ENCODE measurements at regions not wholly inside any gene's neighbourhood (a gene's known extent, or its start where the extent isn't known, plus 50 kb on each side); places are given as distances from the start of the nearest gene placed in this dataset.

GRCh38 chr10:118912961-118913600 lies 116.4 kb upstream of the NANOS1 start:
- no peak for DNase-seq (ENCODE audit: low read depth in 1 of 2, low spot score in 1 of 2)
- H3K27me3 ChIP-seq (ENCODE audit: insufficient read depth, poor library complexity, severe bottlenecking), result no peaks in the 10 kb centered on the region
- H3K27ac ChIP-seq (replicated peaks), result no peak overlapping the region
- no peak overlapping the region for H3K4me3 ChIP-seq (replicated peaks; ENCODE audit: insufficient read depth, low read length)
- TF ChIP-seq SPI1 (IDR thresholded peaks at IDR 0.05; ENCODE audit: borderline replicate concordance, low read depth) (no peak), POLR2AphosphoS5 (IDR thresholded peaks at IDR 0.05; ENCODE audit: low read depth) (no peak), GABPA (IDR thresholded peaks at IDR 0.05; ENCODE audit: low read depth) (no peak)

GRCh38 chr10:118913825-118914224 lies 115.7 kb upstream of the NANOS1 start:
- TF ChIP-seq SPI1 (IDR thresholded peaks at IDR 0.05; ENCODE audit: borderline replicate concordance, low read depth) (no peak), POLR2AphosphoS5 (IDR thresholded peaks at IDR 0.05; ENCODE audit: low read depth) (no peak), GABPA (IDR thresholded peaks at IDR 0.05; ENCODE audit: low read depth) (no peak)
- TF ChIP-seq, protein P1, sequence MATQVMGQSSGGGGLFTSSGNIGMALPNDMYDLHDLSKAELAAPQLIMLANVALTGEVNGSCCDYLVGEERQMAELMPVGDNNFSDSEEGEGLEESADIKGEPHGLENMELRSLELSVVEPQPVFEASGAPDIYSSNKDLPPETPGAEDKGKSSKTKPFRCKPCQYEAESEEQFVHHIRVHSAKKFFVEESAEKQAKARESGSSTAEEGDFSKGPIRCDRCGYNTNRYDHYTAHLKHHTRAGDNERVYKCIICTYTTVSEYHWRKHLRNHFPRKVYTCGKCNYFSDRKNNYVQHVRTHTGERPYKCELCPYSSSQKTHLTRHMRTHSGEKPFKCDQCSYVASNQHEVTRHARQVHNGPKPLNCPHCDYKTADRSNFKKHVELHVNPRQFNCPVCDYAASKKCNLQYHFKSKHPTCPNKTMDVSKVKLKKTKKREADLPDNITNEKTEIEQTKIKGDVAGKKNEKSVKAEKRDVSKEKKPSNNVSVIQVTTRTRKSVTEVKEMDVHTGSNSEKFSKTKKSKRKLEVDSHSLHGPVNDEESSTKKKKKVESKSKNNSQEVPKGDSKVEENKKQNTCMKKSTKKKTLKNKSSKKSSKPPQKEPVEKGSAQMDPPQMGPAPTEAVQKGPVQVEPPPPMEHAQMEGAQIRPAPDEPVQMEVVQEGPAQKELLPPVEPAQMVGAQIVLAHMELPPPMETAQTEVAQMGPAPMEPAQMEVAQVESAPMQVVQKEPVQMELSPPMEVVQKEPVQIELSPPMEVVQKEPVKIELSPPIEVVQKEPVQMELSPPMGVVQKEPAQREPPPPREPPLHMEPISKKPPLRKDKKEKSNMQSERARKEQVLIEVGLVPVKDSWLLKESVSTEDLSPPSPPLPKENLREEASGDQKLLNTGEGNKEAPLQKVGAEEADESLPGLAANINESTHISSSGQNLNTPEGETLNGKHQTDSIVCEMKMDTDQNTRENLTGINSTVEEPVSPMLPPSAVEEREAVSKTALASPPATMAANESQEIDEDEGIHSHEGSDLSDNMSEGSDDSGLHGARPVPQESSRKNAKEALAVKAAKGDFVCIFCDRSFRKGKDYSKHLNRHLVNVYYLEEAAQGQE (IDR thresholded peaks at IDR 0.05; ENCODE audit: insufficient replicate concordance, low read depth), result no peak
- TF ChIP-seq, protein P2, sequence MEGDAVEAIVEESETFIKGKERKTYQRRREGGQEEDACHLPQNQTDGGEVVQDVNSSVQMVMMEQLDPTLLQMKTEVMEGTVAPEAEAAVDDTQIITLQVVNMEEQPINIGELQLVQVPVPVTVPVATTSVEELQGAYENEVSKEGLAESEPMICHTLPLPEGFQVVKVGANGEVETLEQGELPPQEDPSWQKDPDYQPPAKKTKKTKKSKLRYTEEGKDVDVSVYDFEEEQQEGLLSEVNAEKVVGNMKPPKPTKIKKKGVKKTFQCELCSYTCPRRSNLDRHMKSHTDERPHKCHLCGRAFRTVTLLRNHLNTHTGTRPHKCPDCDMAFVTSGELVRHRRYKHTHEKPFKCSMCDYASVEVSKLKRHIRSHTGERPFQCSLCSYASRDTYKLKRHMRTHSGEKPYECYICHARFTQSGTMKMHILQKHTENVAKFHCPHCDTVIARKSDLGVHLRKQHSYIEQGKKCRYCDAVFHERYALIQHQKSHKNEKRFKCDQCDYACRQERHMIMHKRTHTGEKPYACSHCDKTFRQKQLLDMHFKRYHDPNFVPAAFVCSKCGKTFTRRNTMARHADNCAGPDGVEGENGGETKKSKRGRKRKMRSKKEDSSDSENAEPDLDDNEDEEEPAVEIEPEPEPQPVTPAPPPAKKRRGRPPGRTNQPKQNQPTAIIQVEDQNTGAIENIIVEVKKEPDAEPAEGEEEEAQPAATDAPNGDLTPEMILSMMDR (IDR thresholded peaks at IDR 0.05; ENCODE audit: insufficient read depth, low read length), result no peak
- Histone ChIP-seq H3K27me3 (ENCODE audit: insufficient read depth, poor library complexity, severe bottlenecking) (no peaks in the 10 kb centered on the region), H3K4me3 (replicated peaks; ENCODE audit: insufficient read depth, low read length) (no peak overlapping the region), H3K27ac (replicated peaks) (no peak overlapping the region)
- no peak for DNase-seq (ENCODE audit: low read depth in 1 of 2, low spot score in 1 of 2)

GRCh38 chr10:118914629-118915028 lies 114.9 kb upstream of the NANOS1 start:
- TF ChIP-seq POLR2AphosphoS5 (IDR thresholded peaks at IDR 0.05; ENCODE audit: low read depth) (no peak), GABPA (IDR thresholded peaks at IDR 0.05; ENCODE audit: low read depth) (no peak), SPI1 (IDR thresholded peaks at IDR 0.05; ENCODE audit: borderline replicate concordance, low read depth) (no peak)
- TF ChIP-seq, protein P1 (IDR thresholded peaks at IDR 0.05; ENCODE audit: insufficient replicate concordance, low read depth), result no peak
- TF ChIP-seq, protein P2 (IDR thresholded peaks at IDR 0.05; ENCODE audit: insufficient read depth, low read length), result no peak
- no peaks in the 10 kb centered on the region for H3K27me3 ChIP-seq (ENCODE audit: insufficient read depth, poor library complexity, severe bottlenecking)
- H3K4me3 ChIP-seq (replicated peaks; ENCODE audit: insufficient read depth, low read length), result no peak overlapping the region
- DNase-seq (ENCODE audit: low read depth in 1 of 2, low spot score in 1 of 2), result no peak
- H3K27ac ChIP-seq (replicated peaks), result no peak overlapping the region

GRCh38 chr10:118915161-118915560 lies 114.4 kb upstream of the NANOS1 start:
- no peak for TF ChIP-seq GABPA (IDR thresholded peaks at IDR 0.05; ENCODE audit: low read depth)
- no peak for TF ChIP-seq POLR2AphosphoS5 (IDR thresholded peaks at IDR 0.05; ENCODE audit: low read depth)
- TF ChIP-seq, protein P1 (IDR thresholded peaks at IDR 0.05; ENCODE audit: insufficient replicate concordance, low read depth), result no peak
- TF ChIP-seq, protein P2 (IDR thresholded peaks at IDR 0.05; ENCODE audit: insufficient read depth, low read length), result no peak
- no peak for TF ChIP-seq SPI1 (IDR thresholded peaks at IDR 0.05; ENCODE audit: borderline replicate concordance, low read depth)
- H3K27me3 ChIP-seq (ENCODE audit: insufficient read depth, poor library complexity, severe bottlenecking), result no peaks in the 10 kb centered on the region
- no peak overlapping the region for H3K4me3 ChIP-seq (replicated peaks; ENCODE audit: insufficient read depth, low read length)
- no peak for DNase-seq (ENCODE audit: low read depth in 1 of 2, low spot score in 1 of 2)
- H3K27ac ChIP-seq (replicated peaks), result no peak overlapping the region
